ENCODE measurements at regions not wholly inside any gene's neighbourhood (a gene's known extent, or its start where the extent isn't known, plus 50 kb on each side); places are given as distances from the start of the nearest gene placed in this dataset.
"Not testable (repeated sequence)": the region's sequence is repeated elsewhere in the genome, so short reads cannot be mapped to it uniquely, and the experiment has no call there.

GRCh38 chr9:25808554-25808953 is 130.3 kb upstream of the TUSC1 start:
- no peaks in the 10 kb centered on the region for H3K36me3 ChIP-seq (ENCODE audit: insufficient read depth, low read length)
- no peaks in the 10 kb centered on the region for H3K9me2 ChIP-seq (ENCODE audit: low read depth, low read length)
- no peaks in the 10 kb centered on the region for H4K20me1 ChIP-seq (ENCODE audit: insufficient read depth, low read length)
- H3K9ac ChIP-seq (ENCODE audit: low read length), result no peak overlapping the region
- no peaks in the 10 kb centered on the region for H3F3A ChIP-seq (ENCODE audit: insufficient read depth, low read length)
- H2AFZ ChIP-seq (ENCODE audit: low read length), result no peak overlapping the region
- H3K4me1 ChIP-seq (ENCODE audit: insufficient read depth, low read length, severe bottlenecking), result no peaks in the 10 kb centered on the region
- no peak overlapping the region for H3K4me3 ChIP-seq (ENCODE audit: low read depth, low read length, poor library complexity, severe bottlenecking)
- H3K79me2 ChIP-seq (ENCODE audit: insufficient read depth, low read length), result no peaks in the 10 kb centered on the region
- no peaks in the 10 kb centered on the region for H3K27me3 ChIP-seq (ENCODE audit: insufficient read depth, low read length)
- no peaks in the 10 kb centered on the region for H3K9me3 ChIP-seq (ENCODE audit: low read length)
- no peak overlapping the region for H3K4me2 ChIP-seq (ENCODE audit: low read length)
- H3K27ac ChIP-seq (ENCODE audit: low read depth, low read length, poor library complexity, severe bottlenecking), result no peak overlapping the region
- TF ChIP-seq EZH2 (IDR thresholded peaks at IDR 0.05; ENCODE audit: borderline replicate concordance, low read length) (no peak), CTCF (IDR thresholded peaks at IDR 0.05; ENCODE audit: low read length) (no peak)

- Histone ChIP-seq H4K20me1 (ENCODE audit: insufficient read depth, low read length) (no peaks in the 10 kb centered on the region), H3K9me3 (ENCODE audit: low read length) (no peaks in the 10 kb centered on the region), H3K4me2 (ENCODE audit: low read length) (no peak overlapping the region), H3K4me3 (ENCODE audit: low read depth, low read length, poor library complexity, severe bottlenecking) (no peak overlapping the region), H3K36me3 (ENCODE audit: insufficient read depth, low read length) (no peaks in the 10 kb centered on the region), H3K9me2 (ENCODE audit: low read depth, low read length) (no peaks in the 10 kb centered on the region), H3K27ac (ENCODE audit: low read depth, low read length, poor library complexity, severe bottlenecking) (no peak overlapping the region), H3K79me2 (ENCODE audit: insufficient read depth, low read length) (no peaks in the 10 kb centered on the region), H3K27me3 (ENCODE audit: insufficient read depth, low read length) (no peaks in the 10 kb centered on the region), H3K9ac (ENCODE audit: low read length) (no peak overlapping the region), H3K4me1 (ENCODE audit: insufficient read depth, low read length, severe bottlenecking) (no peaks in the 10 kb centered on the region), H2AFZ (ENCODE audit: low read length) (no peak overlapping the region), H3F3A (ENCODE audit: insufficient read depth, low read length) (no peaks in the 10 kb centered on the region)
- TF ChIP-seq CTCF (IDR thresholded peaks at IDR 0.05; ENCODE audit: low read length) (no peak), EZH2 (IDR thresholded peaks at IDR 0.05; ENCODE audit: borderline replicate concordance, low read length) (no peak)
Measured at GRCh38 chr9:25804856-25805255, 126.6 kb upstream of the TUSC1 start.

GRCh38 chr9:25801989-25802388 is 123.7 kb upstream of the TUSC1 start:
- not testable (repeated sequence) for H3K4me2 ChIP-seq (ENCODE audit: low read length); H3K9me3 ChIP-seq (ENCODE audit: low read length); H3K79me2 ChIP-seq (ENCODE audit: insufficient read depth, low read length); H3K27me3 ChIP-seq (ENCODE audit: insufficient read depth, low read length); H3K4me3 ChIP-seq (ENCODE audit: low read depth, low read length, poor library complexity, severe bottlenecking); H3K27ac ChIP-seq (ENCODE audit: low read depth, low read length, poor library complexity, severe bottlenecking); H3K9ac ChIP-seq (ENCODE audit: low read length); H3F3A ChIP-seq (ENCODE audit: insufficient read depth, low read length); H3K4me1 ChIP-seq (ENCODE audit: insufficient read depth, low read length, severe bottlenecking); H3K9me2 ChIP-seq (ENCODE audit: low read depth, low read length); H4K20me1 ChIP-seq (ENCODE audit: insufficient read depth, low read length); H2AFZ ChIP-seq (ENCODE audit: low read length); H3K36me3 ChIP-seq (ENCODE audit: insufficient read depth, low read length)

- Histone ChIP-seq H3K79me2 (ENCODE audit: insufficient read depth, low read length) (no peaks in the 10 kb centered on the region), H3K4me2 (ENCODE audit: low read length) (no peak overlapping the region), H3K4me1 (ENCODE audit: insufficient read depth, low read length, severe bottlenecking) (no peaks in the 10 kb centered on the region), H3K9me3 (ENCODE audit: low read length) (no peaks in the 10 kb centered on the region), H3F3A (ENCODE audit: insufficient read depth, low read length) (no peaks in the 10 kb centered on the region), H3K27ac (ENCODE audit: low read depth, low read length, poor library complexity, severe bottlenecking) (no peak overlapping the region), H3K9ac (ENCODE audit: low read length) (no peak overlapping the region), H2AFZ (ENCODE audit: low read length) (no peak overlapping the region), H3K36me3 (ENCODE audit: insufficient read depth, low read length) (no peaks in the 10 kb centered on the region), H4K20me1 (ENCODE audit: insufficient read depth, low read length) (no peaks in the 10 kb centered on the region), H3K27me3 (ENCODE audit: insufficient read depth, low read length) (no peaks in the 10 kb centered on the region), H3K4me3 (ENCODE audit: low read depth, low read length, poor library complexity, severe bottlenecking) (no peak overlapping the region), H3K9me2 (ENCODE audit: low read depth, low read length) (no peaks in the 10 kb centered on the region)
- TF ChIP-seq EZH2 (IDR thresholded peaks at IDR 0.05; ENCODE audit: borderline replicate concordance, low read length) (no peak), CTCF (IDR thresholded peaks at IDR 0.05; ENCODE audit: low read length) (no peak)
Measured at GRCh38 chr9:25773805-25774204, 95.6 kb upstream of the TUSC1 start.
